Caki2 (cell line): ENCODE measurements at regions not wholly inside any gene's neighbourhood (a gene's known extent, or its start where the extent isn't known, plus 50 kb on each side); places are given as distances from the start of the nearest gene placed in this dataset.

Source experiments
- DNase-seq: peaks from one replicate; pipeline ENCODE4 v3.0.0-alpha.2; 2015; ENCODE audit warnings: low read depth
- in situ Hi-C: cut with HindIII; loops from 2 replicates; pipeline ENCODE4 v1.10.0; 2016; ENCODE audit warnings: low sequenced_read_pairs, low pct_unique_long_range_greater_than_20kb, mixed read lengths

- in situ Hi-C loops: no loop called here
- DNase-seq: no peak
Observed at GRCh38 chr12:113766131-113766878, 199.8 kb downstream of the RBM19 start.

DNA sequence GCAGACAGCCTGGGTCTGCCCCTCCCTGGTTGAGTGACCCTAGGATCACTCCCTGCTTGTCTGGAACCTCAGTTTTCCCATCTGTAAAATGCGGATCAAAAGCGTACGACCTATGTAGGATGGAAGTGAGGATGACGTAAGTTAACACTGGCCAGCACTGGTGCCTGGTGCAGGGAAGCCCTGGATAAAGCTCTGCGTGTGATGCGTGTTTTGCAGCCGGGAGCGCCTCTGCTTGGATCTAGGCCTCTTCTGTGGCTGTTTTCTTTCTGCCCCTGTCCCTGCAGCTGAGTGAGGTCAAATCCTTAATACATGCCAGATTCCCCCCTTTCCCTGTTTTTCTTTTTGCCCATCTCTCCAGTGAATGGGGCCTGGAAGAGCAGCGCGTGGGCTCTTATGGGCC is 201.5 kb downstream of the RBM19 start:
- in situ Hi-C loops: no loop called here
- no peak for DNase-seq

- DNase-seq: no peak
- in situ Hi-C loops: no loop called here
Observed at GRCh38 chr12:113762882-113763816, 203.0 kb downstream of the RBM19 start.

GRCh38 chr12:113762155-113762881 is 203.8 kb downstream of the RBM19 start:
- in situ Hi-C loops: no loop called here
- no peak for DNase-seq

DNA sequence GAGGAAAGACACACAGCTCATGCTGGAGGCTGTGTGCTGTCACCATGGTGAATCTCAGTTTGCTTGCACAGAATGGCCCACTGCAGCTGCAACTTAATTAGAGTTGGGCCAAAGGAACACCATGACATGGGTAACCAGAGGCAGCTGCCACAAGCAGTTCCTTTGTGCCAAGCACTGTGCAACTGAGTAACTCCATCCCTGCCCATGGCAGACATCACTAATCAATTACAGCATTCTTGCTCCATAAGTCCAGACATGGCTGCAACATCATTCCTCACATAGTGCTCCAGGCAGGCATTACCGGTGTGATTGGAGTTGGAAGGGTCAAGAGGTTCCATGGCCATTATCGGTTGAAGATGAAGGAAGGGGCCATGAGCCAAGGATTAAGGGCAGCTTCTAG is 207.0 kb downstream of the RBM19 start:
- in situ Hi-C loops: no loop called here
- DNase-seq: no peak

- in situ Hi-C loops: no loop called here
- no peak for DNase-seq
Observed at GRCh38 chr12:113758165-113758924, 207.8 kb downstream of the RBM19 start.

- DNase-seq: no peak
- in situ Hi-C loops: no loop called here
Observed at GRCh38 chr12:113757221-113758002, 208.7 kb downstream of the RBM19 start.

DNA sequence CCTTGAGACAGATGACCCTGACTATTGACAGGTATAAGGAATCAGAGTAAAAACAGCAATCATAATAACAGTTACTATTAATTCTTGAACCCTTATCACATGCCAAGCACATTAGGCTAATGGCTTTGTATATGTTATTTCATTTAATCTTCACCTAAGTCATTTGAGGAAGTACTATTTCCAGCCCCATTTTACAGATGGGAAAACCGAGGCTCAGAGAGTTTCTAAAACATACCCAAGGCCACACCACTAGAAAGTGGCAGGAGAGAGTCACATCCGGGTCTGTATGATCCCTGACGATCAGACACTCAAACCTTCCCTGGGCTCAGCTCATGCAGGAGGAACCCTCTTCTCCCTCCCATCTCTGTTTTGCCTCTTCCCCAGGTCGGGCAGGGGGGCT is 209.5 kb downstream of the RBM19 start:
- in situ Hi-C loops: no loop called here
- no peak for DNase-seq

DNA sequence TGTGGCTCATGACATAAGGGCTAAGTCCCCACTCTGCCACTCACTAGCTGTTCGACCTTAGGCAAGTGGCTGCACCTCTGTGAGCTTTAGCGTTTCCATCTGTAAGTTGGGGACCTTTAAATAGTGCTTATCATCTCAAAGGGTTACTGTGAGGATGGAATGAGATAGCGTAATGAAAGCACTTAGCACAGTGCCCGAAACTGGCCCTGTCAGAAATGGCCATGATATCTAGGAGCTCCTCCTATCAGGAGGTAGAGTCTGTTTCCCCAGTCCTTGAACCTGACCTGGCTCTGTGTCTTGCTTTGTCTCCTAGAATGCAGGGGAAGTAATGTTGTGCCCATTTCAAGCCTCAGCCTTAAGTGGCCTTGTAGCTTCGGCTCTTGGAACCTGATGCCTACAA is 211.0 kb downstream of the RBM19 start:
- in situ Hi-C loops: no loop called here
- no peak for DNase-seq

GRCh38 chr12:113751513-113751912 is 214.6 kb downstream of the RBM19 start:
- no peak for DNase-seq
- in situ Hi-C loops: no loop called here

GRCh38 chr12:113749433-113749815 is 216.7 kb downstream of the RBM19 start:
- no peak for DNase-seq
- in situ Hi-C loops: no loop called here

DNA sequence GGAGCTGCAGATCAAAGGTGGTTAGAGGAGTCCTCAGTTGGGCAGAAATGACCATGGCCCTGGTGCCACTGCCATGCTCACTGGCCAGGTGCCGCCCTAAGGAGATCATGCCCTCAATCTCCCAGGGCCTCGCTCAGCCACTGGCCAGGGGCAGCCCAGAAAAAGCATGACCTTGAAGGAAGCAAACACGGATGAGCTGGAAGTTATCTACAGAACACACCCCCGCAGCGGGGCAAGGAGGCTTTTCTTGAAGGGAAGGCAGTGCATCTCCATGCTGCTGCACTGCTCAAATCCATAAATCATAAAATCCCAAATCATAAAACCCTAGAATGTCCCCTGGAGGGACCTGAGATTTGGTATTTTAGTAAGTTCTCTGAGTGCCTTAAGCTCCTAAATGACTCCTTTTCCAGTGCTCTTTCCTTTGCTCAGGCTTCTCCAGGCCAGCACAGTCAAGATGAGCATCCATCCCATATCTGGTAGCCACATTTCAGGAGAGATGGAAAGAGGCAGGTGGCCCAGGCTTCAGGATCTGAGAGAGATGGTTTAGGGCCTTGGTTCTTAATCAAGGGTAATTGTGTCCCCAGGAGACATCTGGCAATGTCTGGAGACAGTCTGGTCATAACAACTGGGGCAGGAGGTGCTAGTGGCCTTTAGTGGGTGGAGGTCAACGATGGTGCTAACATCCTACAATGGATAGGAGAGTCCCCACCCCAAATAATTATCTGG is 217.3 kb downstream of the RBM19 start:
- in situ Hi-C loops: no loop called here

DNA sequence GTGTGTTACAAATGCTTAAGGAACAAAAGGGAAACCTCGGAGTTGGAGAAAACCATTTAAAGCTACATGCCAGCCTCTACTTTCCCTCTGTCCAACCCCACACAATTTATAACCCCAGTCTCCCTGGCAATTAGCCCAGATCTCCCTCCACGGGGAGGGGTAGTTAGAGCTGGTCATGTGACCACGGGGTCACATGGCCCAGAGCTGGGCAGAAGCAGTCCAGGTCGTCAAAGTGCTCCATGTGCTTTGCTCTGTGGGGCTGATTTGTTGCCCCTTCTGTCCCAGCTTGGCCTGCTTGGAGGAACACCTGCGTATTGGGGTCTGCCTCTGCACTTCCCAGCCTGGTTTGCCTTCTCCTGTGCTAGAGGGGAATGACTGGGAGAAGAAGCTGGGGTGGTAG is 219.1 kb downstream of the RBM19 start:
- in situ Hi-C loops: no loop called here
- no peak for DNase-seq

More for the DNA sequence above, 217.3 kb downstream of the RBM19 start:
- no peak for DNase-seq

DNA sequence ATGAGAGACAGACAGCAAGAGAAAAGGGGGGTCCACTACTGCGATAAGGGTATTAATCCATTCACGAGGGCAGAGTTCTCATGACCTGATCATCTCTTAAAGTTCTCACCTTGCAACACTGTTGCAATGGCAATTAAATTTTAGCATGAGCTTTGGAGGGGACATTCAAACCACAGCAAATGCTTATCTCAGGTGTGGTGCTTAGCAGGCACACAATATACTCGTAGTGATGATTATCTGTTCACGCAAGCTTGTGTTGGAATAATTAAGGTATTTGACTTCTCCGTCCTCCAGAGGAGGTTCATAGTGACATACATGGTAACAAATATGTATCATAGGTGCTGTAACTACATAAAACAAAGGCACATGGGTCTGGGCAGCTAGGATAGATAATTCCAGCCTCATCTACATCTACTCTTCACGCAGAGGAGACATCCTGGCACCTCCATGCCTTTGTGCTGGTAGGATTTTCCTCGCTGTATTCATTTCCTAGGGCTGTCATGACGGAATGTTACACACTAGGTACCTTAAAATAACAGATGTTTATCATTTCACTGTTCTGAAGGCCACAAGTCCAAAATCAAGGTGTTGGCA is 221.2 kb downstream of the RBM19 start:
- in situ Hi-C loops: no loop called here
- no peak for DNase-seq

DNA sequence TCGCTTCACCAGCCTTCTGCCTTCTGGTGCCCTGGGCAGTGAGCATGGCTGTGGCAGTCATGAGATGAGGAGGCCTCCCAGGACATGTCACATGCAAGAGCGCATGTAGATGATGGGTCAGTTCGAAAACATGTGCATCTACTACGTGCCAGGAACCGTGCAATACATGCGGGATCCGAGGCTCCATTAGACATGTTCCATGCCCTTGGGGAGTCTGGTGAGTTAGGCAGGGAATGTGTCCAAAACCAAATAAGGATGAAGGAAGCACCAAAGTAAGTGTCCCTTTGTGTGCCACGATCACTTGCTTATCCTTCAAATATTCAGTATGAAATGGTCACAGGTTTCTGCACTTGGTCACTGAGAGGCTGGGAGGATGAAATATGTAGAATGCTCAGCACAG is 223.3 kb downstream of the RBM19 start:
- in situ Hi-C loops: no loop called here
- DNase-seq: no peak

DNA sequence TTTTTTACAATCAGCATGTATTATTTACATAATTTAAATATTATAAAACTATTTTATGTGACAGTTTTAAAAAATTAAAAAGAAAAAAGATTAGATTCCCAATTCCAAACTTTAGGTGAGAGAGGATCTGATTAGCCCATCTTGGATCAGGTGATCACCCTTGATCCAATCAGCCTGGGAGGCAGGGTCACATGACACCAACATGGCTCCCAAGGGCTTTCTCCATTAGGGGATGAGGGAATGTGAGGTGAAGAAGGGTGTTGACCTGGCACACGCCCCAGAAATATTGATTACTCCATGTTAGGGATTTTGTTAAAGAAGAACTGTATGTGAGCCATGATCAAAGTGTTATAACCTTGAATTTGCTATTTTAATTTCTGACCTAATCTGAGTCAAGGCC is 225.4 kb downstream of the RBM19 start:
- in situ Hi-C loops: no loop called here
- no peak for DNase-seq

GRCh38 chr12:113735131-113735530 is 231.0 kb downstream of the RBM19 start:
- DNase-seq: no peak
- in situ Hi-C loops: no loop called here
